ENCODE measurements at regions not wholly inside any gene's neighbourhood (a gene's known extent, or its start where the extent isn't known, plus 50 kb on each side); places are given as distances from the start of the nearest gene placed in this dataset.
"Not testable (repeated sequence)": the region's sequence is repeated elsewhere in the genome, so short reads cannot be mapped to it uniquely, and the experiment has no call there.

- no peak for TF ChIP-seq CTCF (IDR thresholded peaks at IDR 0.05; ENCODE audit: low read depth, low read length, missing control alignments)
- no peak for DNase-seq
- H3K36me3 ChIP-seq (replicated peaks): no peaks in the 10 kb centered on the region
- in situ Hi-C loops (cut with HindIII; ENCODE audit: low pct_ligation_motif_present, low sequenced_read_pairs): no loop called here
- H3K4me3 ChIP-seq (ENCODE audit: low read depth, low read length): no peak overlapping the region
- H3K27ac ChIP-seq: no peak overlapping the region
- no peaks in the 10 kb centered on the region for H3K27me3 ChIP-seq (replicated peaks)
Observed at GRCh38 chr2:16028644-16029043, 88.3 kb downstream of the MYCN start.

GRCh38 chr2:16026816-16027501 is 86.6 kb downstream of the MYCN start:
- Histone ChIP-seq H3K27ac (no peak overlapping the region), H3K27me3 (replicated peaks) (no peaks in the 10 kb centered on the region), H3K4me3 (ENCODE audit: low read depth, low read length) (no peak overlapping the region), H3K36me3 (replicated peaks) (no peaks in the 10 kb centered on the region)
- no peak for DNase-seq
- no peak for TF ChIP-seq CTCF (IDR thresholded peaks at IDR 0.05; ENCODE audit: low read depth, low read length, missing control alignments)
- in situ Hi-C loops (cut with HindIII; ENCODE audit: low pct_ligation_motif_present, low sequenced_read_pairs): no loop called here

- no peak for TF ChIP-seq CTCF (IDR thresholded peaks at IDR 0.05; ENCODE audit: low read depth, low read length, missing control alignments)
- DNase-seq: no peak
- Histone ChIP-seq H3K27me3 (replicated peaks) (no peaks in the 10 kb centered on the region), H3K36me3 (replicated peaks) (no peaks in the 10 kb centered on the region), H3K27ac (no peak overlapping the region), H3K4me3 (ENCODE audit: low read depth, low read length) (no peak overlapping the region)
- in situ Hi-C loops (cut with HindIII; ENCODE audit: low pct_ligation_motif_present, low sequenced_read_pairs): no loop called here
Observed at GRCh38 chr2:16025876-16026640, 85.7 kb downstream of the MYCN start.

GRCh38 chr2:16025211-16025875 is 85.0 kb downstream of the MYCN start:
- in situ Hi-C loops (cut with HindIII; ENCODE audit: low pct_ligation_motif_present, low sequenced_read_pairs): no loop called here
- Histone ChIP-seq H3K27ac (no peak overlapping the region), H3K27me3 (replicated peaks) (no peaks in the 10 kb centered on the region), H3K4me3 (ENCODE audit: low read depth, low read length) (no peak overlapping the region), H3K36me3 (replicated peaks) (no peaks in the 10 kb centered on the region)
- TF ChIP-seq CTCF (IDR thresholded peaks at IDR 0.05; ENCODE audit: low read depth, low read length, missing control alignments): no peak
- DNase-seq: no peak

GRCh38 chr2:16024628-16025027 is 84.3 kb downstream of the MYCN start:
- H3K36me3 ChIP-seq (replicated peaks); H3K4me3 ChIP-seq (ENCODE audit: low read depth, low read length); H3K27ac ChIP-seq; DNase-seq; H3K27me3 ChIP-seq (replicated peaks); in situ Hi-C loops (cut with HindIII; ENCODE audit: low pct_ligation_motif_present, low sequenced_read_pairs): not testable (repeated sequence)

Data from brain microvascular endothelial cell (primary cell).